ENCODE measurements at regions not wholly inside any gene's neighbourhood (a gene's known extent, or its start where the extent isn't known, plus 50 kb on each side); places are given as distances from the start of the nearest gene placed in this dataset.

GRCh38 chr6:151689499-151690201 is 117.8 kb upstream of the ESR1 start:
- TF ChIP-seq CTCF (conservative IDR thresholded peaks at IDR 0.05; ENCODE audit: low read length) (no peak), EZH2phosphoT487 (IDR thresholded peaks at IDR 0.05; ENCODE audit: borderline replicate concordance) (no peak)

Data from Loucy (cell line).